Cerebellar nuclear complex (tissue), 1 donor: ENCODE measurements at regions not wholly inside any gene's neighbourhood (a gene's known extent, or its start where the extent isn't known, plus 50 kb on each side); places are given as distances from the start of the nearest gene placed in this dataset.

ENCODE experiments used
- DNase-seq, 2 experiments: peaks; one replicate each; lab custom pipeline; 2025; lab: John Stamatoyannopoulos, UW

- DNase-seq: no peak
These were observed 117.2 kb downstream of the GADD45G start for GRCh38 chr9:89721971-89722530.

- DNase-seq: no peak
These were observed 117.9 kb downstream of the GADD45G start for GRCh38 chr9:89722712-89723111.

GRCh38 chr9:89723469-89724100 lies 118.8 kb downstream of the GADD45G start:
- no peak for DNase-seq

GRCh38 chr9:89724659-89725058 lies 119.8 kb downstream of the GADD45G start:
- no peak for DNase-seq

GRCh38 chr9:89725271-89725670 lies 120.5 kb downstream of the GADD45G start:
- DNase-seq: no peak

- no peak for DNase-seq
These were observed 125.2 kb downstream of the GADD45G start for GRCh38 chr9:89729954-89730530.

GRCh38 chr9:89730715-89731114 lies 125.9 kb downstream of the GADD45G start:
- no peak for DNase-seq

GRCh38 chr9:89731262-89732182 lies 126.7 kb downstream of the GADD45G start:
- no peak for DNase-seq

GRCh38 chr9:89732295-89732938 lies 127.6 kb downstream of the GADD45G start:
- no peak for DNase-seq

GRCh38 chr9:89732939-89733324 lies 128.1 kb downstream of the GADD45G start:
- no peak for DNase-seq

- DNase-seq: no peak
These were observed 129.8 kb downstream of the GADD45G start for GRCh38 chr9:89734600-89735041.

- no peak for DNase-seq
These were observed 133.5 kb downstream of the GADD45G start for GRCh38 chr9:89738137-89738932.

GRCh38 chr9:89739511-89739910 lies 134.7 kb downstream of the GADD45G start:
- no peak for DNase-seq

- DNase-seq: no peak
These were observed 135.1 kb downstream of the GADD45G start for GRCh38 chr9:89739916-89740315.

- DNase-seq: no peak
These were observed 135.9 kb downstream of the GADD45G start for GRCh38 chr9:89740722-89741121.

- no peak for DNase-seq
These were observed 137.8 kb downstream of the GADD45G start for GRCh38 chr9:89742660-89743059.

GRCh38 chr9:89743216-89743572 lies 138.4 kb downstream of the GADD45G start:
- DNase-seq: no peak

GRCh38 chr9:89743573-89744254 lies 138.9 kb downstream of the GADD45G start:
- DNase-seq: peak; percentile 20 to 29

GRCh38 chr9:89744255-89744648 lies 139.4 kb downstream of the GADD45G start:
- DNase-seq: no peak

- no peak for DNase-seq
These were observed 139.9 kb downstream of the GADD45G start for GRCh38 chr9:89744730-89745129.
